Frontal cortex (tissue), 3 donors: ENCODE measurements at regions not wholly inside any gene's neighbourhood (a gene's known extent, or its start where the extent isn't known, plus 50 kb on each side); places are given as distances from the start of the nearest gene placed in this dataset.

Experiments
- DNase-seq, 2 donors: peaks; one replicate each; pipeline ENCODE4 v3.0.0; 2012; ENCODE audit warnings: low spot score in 2 of 2
- FAIRE-seq: peaks from 2 replicates; lab custom pipeline; 2012; peaks lifted over from hg19 to GRCh38; lab: Jason Lieb, UNC
- donor health status: control.
- donor health status: control.
- donor health status: control.

GRCh38 chr15:69843276-69843899 is 254.3 kb downstream of the TLE3 start:
- FAIRE-seq (no peak), DNase-seq (no peak)

- DNase-seq (no peak), FAIRE-seq (no peak)
These were observed 253.8 kb downstream of the TLE3 start for GRCh38 chr15:69843900-69844304.

DNA sequence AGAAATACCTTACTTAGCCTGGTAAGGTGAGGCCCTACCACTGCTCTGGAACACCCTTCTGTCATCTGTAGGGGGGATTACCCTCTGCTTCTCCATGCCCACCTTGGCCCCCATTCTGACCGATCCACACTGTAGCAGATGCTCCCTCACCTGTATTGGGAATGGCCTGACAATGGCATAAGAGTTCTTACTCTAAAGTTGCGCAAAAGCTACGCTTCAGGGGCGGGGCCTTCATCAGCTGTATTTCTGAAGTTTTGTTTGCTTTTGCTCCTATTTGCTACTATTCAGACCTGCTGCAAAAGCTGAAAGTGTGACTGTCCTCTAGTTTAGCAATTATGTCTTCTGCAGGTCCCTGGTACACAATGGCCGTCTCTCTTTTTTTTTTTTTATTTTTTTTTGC is 252.6 kb downstream of the TLE3 start:
- no peak for DNase-seq
- FAIRE-seq = no peak

GRCh38 chr15:69847625-69848024 is 250.1 kb downstream of the TLE3 start:
- FAIRE-seq = no peak
- DNase-seq = no peak

DNA sequence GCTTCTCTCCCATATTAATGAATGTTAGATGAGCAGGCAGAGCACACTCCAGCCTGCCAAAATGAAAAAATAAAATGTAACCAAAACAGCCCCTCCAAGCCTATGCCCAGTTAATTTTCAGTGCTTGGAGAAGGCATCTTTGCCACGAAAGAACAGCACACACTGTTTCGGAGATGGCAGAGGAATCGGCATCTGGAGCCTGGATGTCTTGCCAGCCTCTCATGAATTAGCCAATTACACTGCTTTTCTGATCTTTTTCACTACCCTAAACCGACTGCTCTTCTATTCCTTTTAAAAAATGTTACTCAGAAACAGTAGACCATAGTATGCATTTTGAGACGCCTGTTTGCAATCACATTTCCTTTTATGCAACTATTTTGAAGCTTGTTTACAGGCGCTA is 249.6 kb downstream of the TLE3 start:
- FAIRE-seq = no peak
- peak in 1 of 2 donors; percentile 19 for DNase-seq

GRCh38 chr15:69848551-69849231 is 249.0 kb downstream of the TLE3 start:
- FAIRE-seq (no peak), DNase-seq (no peak)

- DNase-seq (no peak), FAIRE-seq (no peak)
These were observed 248.5 kb downstream of the TLE3 start for GRCh38 chr15:69849232-69849610.

DNA sequence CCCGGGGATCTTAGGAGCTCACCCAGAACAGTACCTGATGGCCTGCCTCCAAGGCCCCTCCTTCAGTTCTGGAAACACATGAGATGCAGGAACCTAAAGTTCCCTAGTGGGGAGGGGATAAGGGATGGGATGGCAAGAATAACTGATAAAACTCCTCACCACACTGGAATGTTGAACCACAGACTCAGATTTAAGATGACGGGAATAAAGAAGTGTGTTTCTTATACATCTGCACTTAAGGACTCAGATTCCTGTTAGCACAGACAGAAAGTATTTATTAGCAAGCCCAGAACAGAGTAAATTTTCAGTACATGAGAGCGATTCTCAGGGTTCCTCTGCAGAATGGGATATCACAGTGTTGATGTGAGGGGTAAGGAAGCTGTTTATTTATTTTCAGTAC is 245.2 kb downstream of the TLE3 start:
- FAIRE-seq (no peak), DNase-seq (no peak)

DNA sequence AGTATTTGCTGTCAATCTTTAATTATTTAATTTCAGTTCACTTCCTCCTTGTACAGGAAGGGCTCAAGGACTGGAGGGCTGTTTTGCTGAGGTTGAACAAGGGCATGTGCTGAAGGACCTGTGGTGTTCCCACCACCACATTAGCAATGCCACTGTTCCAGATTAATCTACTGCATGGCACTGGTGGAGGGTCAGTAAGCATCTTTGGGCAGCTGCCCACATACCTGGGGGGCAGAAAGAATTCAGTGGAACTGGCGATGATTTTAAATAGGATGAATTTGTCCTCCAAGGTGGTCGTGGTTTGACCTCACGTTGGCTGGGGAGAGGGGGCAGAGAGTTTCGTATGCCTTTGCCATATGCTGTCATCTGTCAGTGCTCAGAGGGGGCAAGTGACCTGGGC is 244.8 kb downstream of the TLE3 start:
- DNase-seq (no peak), FAIRE-seq (no peak)

- FAIRE-seq (no peak), DNase-seq (peak in 1 of 2 donors; percentile 12)
These were observed 244.2 kb downstream of the TLE3 start for GRCh38 chr15:69853544-69853951.

GRCh38 chr15:69854001-69854400 is 243.7 kb downstream of the TLE3 start:
- DNase-seq (no peak), FAIRE-seq (no peak)

GRCh38 chr15:69854521-69855181 is 243.1 kb downstream of the TLE3 start:
- FAIRE-seq (no peak), DNase-seq (no peak)

GRCh38 chr15:69855258-69856000 is 242.3 kb downstream of the TLE3 start:
- FAIRE-seq (no peak), DNase-seq (no peak)

DNA sequence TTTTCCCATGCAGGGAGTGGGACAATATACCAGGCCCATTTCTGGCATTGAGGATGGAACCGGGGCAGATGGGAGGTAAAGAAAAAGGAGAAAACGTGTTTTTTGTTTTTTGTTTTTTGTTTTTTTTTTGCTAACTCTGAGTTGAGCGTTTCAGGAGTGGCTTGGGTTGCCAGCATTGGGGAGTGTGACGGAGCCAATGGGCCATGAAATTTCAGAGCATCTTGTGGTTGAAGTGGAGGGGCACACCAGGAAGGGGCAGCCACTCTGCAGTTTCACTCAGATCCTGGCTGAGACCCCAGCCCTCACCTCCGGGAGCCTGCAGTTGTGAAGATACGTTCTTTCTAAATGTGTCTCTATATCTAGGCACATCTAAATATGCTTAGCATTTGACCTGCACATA is 240.5 kb downstream of the TLE3 start:
- no peak for DNase-seq
- no peak for FAIRE-seq

DNA sequence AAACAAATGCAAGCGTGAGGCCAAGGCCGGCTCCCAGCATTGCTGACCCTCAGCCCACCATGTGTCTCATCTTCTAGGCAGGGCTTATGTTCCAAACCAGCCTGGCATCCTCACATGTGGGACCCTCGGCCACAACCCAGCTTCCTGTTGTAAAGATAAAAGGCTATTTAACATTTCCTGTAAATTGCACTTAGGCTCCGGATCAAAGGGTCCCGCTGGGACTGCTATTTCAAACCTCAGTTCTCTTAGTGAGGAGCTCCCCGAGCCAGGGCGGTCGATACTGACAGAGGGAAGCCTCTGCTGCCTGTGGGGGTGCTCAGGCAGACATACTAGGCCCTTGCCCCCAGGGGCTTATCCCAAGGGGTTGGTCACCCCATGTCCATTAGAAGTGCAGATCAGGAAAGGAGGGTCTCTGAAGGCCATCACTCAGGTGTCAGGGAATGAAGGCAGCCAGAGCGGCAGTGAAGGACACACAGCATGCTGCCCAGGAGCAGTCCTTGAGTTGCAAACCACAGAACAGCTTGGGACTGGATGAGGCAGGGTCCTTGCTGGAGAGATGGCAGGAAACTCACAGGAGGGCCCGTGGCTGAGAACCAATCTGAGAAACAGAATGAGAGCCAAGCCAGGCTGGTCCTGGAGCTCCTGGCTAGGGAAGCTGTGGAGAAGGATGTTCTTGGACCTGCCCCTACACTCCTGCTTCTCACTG is 239.9 kb downstream of the TLE3 start:
- FAIRE-seq = no peak
- no peak for DNase-seq

GRCh38 chr15:69858456-69858855 is 239.3 kb downstream of the TLE3 start:
- no peak for DNase-seq
- FAIRE-seq = no peak

DNA sequence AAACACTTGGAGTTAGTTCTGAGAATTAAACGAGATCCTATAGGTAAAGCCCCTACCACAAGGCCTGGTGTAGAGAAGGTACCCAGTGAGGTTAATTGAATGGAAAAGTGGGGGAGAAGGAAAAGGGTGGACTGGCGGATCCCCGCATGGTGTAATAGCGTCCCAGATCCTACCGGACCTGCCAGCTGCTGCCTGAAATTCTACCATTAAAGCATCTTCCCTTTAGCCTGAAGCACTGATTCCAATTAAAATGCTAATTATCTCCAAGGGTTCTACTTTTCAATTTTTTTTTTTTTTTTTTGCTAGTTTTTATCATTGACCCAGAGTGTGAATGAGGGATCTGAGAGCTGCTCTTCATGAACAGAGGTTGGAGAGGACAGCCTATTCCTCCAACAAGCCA is 237.9 kb downstream of the TLE3 start:
- DNase-seq (no peak), FAIRE-seq (no peak)

- DNase-seq = no peak
- no peak for FAIRE-seq
These were observed 237.4 kb downstream of the TLE3 start for GRCh38 chr15:69860321-69860720.

GRCh38 chr15:69860921-69861320 is 236.8 kb downstream of the TLE3 start:
- no peak for FAIRE-seq
- DNase-seq = no peak
